ENCODE measurements at regions not wholly inside any gene's neighbourhood (a gene's known extent, or its start where the extent isn't known, plus 50 kb on each side); places are given as distances from the start of the nearest gene placed in this dataset.
A peak's percentile ranks its signal among the peaks of the same experiment; 100 is the strongest.

DNA sequence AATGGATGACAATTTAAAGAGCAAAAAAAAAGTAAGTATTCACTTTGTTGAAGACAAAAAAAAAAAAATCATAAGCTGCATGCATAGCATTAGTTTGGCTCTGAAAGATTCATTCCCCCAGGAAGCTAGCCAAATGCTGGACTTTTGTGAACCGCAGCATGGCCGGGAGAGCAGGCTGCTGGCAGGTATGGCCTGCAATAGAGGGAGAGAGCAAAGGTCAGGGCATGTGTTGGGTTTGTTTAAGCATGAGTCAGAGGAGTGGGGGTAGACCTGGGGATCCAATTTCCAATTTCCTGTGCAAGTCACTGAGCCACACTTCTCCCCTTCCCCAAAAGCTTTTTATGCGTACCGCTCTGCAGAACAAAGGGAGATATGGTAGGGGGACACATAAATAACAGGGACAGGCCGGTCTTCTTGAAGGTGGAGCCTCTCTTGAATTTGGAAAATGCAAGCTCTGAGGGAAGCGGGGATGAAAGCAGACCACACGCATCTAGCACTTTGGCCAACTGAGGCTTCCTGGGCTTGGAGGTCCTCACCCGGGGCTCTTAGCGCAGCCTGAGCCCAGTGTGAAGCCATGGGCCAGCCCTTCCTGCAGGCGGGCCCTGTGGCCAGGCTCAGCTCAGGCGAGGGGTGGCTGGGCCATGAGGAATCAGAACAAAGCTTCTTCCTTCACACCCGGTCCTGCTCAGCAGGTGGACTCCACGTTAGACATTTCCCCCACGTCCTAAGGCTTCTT is 171.1 kb downstream of the TOMM20 start (continued):
- peak; percentile 7; the same call in 1 of the 2 replicates for TF ChIP-seq RAD21 (IDR thresholded peaks at IDR 0.05; ENCODE audit: low read length)
- TF ChIP-seq, protein P1, sequence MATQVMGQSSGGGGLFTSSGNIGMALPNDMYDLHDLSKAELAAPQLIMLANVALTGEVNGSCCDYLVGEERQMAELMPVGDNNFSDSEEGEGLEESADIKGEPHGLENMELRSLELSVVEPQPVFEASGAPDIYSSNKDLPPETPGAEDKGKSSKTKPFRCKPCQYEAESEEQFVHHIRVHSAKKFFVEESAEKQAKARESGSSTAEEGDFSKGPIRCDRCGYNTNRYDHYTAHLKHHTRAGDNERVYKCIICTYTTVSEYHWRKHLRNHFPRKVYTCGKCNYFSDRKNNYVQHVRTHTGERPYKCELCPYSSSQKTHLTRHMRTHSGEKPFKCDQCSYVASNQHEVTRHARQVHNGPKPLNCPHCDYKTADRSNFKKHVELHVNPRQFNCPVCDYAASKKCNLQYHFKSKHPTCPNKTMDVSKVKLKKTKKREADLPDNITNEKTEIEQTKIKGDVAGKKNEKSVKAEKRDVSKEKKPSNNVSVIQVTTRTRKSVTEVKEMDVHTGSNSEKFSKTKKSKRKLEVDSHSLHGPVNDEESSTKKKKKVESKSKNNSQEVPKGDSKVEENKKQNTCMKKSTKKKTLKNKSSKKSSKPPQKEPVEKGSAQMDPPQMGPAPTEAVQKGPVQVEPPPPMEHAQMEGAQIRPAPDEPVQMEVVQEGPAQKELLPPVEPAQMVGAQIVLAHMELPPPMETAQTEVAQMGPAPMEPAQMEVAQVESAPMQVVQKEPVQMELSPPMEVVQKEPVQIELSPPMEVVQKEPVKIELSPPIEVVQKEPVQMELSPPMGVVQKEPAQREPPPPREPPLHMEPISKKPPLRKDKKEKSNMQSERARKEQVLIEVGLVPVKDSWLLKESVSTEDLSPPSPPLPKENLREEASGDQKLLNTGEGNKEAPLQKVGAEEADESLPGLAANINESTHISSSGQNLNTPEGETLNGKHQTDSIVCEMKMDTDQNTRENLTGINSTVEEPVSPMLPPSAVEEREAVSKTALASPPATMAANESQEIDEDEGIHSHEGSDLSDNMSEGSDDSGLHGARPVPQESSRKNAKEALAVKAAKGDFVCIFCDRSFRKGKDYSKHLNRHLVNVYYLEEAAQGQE (IDR thresholded peaks at IDR 0.05; ENCODE audit: low read depth, low read length): 0 out of 2 replicates have a peak, but pooled peaks have one; percentile 26
- TF ChIP-seq, protein P2, sequence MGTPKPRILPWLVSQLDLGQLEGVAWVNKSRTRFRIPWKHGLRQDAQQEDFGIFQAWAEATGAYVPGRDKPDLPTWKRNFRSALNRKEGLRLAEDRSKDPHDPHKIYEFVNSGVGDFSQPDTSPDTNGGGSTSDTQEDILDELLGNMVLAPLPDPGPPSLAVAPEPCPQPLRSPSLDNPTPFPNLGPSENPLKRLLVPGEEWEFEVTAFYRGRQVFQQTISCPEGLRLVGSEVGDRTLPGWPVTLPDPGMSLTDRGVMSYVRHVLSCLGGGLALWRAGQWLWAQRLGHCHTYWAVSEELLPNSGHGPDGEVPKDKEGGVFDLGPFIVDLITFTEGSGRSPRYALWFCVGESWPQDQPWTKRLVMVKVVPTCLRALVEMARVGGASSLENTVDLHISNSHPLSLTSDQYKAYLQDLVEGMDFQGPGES (IDR thresholded peaks at IDR 0.05; ENCODE audit: low read depth, low read length): no peak
- TF ChIP-seq SIN3A (IDR thresholded peaks at IDR 0.05; ENCODE audit: borderline replicate concordance, low read depth, low read length): no peak
- TF ChIP-seq RXRA (IDR thresholded peaks at IDR 0.05; ENCODE audit: borderline replicate concordance, low read depth): peak; percentile 98
- TF ChIP-seq NFIC (IDR thresholded peaks at IDR 0.05; ENCODE audit: borderline replicate concordance): peak; percentile 95

DNA sequence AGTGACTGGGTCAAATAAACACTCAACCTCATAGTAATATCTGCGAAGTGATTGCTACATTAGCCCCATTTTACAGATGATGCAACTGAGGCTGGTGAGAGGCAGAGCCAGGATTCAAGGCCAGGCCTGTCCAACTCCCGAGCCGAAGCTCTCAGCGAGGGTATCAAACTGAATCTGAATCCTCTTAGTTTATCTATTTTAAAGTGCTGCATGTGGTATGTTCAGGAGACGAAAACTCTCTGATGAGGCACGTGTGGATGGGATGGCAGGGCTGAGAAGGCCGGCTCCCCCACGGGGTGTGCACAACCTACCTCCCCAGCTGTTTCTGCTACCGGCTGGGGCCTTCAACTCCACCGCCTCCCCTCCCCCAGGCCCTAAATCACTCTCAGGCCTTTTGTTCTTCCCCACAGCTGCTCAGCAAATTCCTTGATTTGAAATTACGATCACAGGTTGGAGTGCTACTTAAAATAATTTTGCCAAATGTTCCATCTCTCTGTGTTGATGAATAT is 171.8 kb downstream of the TOMM20 start:
- Histone ChIP-seq H3K79me2 (ENCODE audit: insufficient read depth) (no peaks in the 10 kb centered on the region), H3F3A (replicated peaks; ENCODE audit: insufficient read depth) (peaks cover 24% of the 10 kb centered on the region), H3K9ac (no peak overlapping the region; the same call in 1 of the 2 replicates), H3K4me1 (ENCODE audit: control insufficient read depth in 1 of 2, insufficient read depth in 2 of 2, low read depth in 1 of 2, low read length in 1 of 2) (peaks cover 38 to 40% of the 10 kb centered on the region in 2 experiments), H3K27ac (ENCODE audit: low read depth in 2 of 2, low read length in 1 of 2) (peak overlapping the region; percentile 46 to 76; a peak in 3 of 4 replicates), H3K27me3 (ENCODE audit: insufficient read depth) (no peaks in the 10 kb centered on the region), H3K4me3 (ENCODE audit: low read depth in 2 of 2, low read length in 1 of 2) (no peak overlapping the region), H3K9me3 (no peaks in the 10 kb centered on the region), H3K4me2 (peak overlapping the region; percentile 42; the same call in 1 of the 2 replicates), H3K9me2 (no peaks in the 10 kb centered on the region), H4K20me1 (ENCODE audit: insufficient read depth) (no peaks in the 10 kb centered on the region), H2AFZ (ENCODE audit: low read depth) (no peak overlapping the region), H3K36me3 (replicated peaks in 1 of 2; ENCODE audit: control insufficient read depth in 1 of 2, insufficient read depth in 2 of 2, low read length in 1 of 2) (no peaks in the 10 kb centered on the region)
- TF ChIP-seq EP300 (IDR thresholded peaks at IDR 0.05; ENCODE audit: borderline replicate concordance in 1 of 2, low read depth in 1 of 2, low read length in 1 of 2) (no peak), FOSL2 (IDR thresholded peaks at IDR 0.05; ENCODE audit: borderline replicate concordance, low read depth) (no peak), RXRA (IDR thresholded peaks at IDR 0.05; ENCODE audit: borderline replicate concordance, low read depth) (no peak), RFX5 (IDR thresholded peaks at IDR 0.05; ENCODE audit: low read length) (no peak), MXI1 (IDR thresholded peaks at IDR 0.05; ENCODE audit: low read depth, low read length) (no peak), RAD21 (IDR thresholded peaks at IDR 0.05; ENCODE audit: low read length) (no peak), GATA2 (CRISPR knock-in tag; IDR thresholded peaks at IDR 0.05) (no peak), FOXJ3 (CRISPR knock-in tag; IDR thresholded peaks at IDR 0.05) (no peak), YY1 (IDR thresholded peaks at IDR 0.05; ENCODE audit: low read depth) (no peak), ELF1 (IDR thresholded peaks at IDR 0.05) (no peak), RCOR1 (IDR thresholded peaks at IDR 0.05; ENCODE audit: low read length) (no peak), GABPA (IDR thresholded peaks at IDR 0.05; ENCODE audit: low read depth) (no peak), NFIC (IDR thresholded peaks at IDR 0.05; ENCODE audit: borderline replicate concordance) (no peak), JUND (IDR thresholded peaks at IDR 0.05) (no peak)
- TF ChIP-seq, protein P2 (IDR thresholded peaks at IDR 0.05; ENCODE audit: low read depth, low read length): no peak
- TF ChIP-seq, protein P3, sequence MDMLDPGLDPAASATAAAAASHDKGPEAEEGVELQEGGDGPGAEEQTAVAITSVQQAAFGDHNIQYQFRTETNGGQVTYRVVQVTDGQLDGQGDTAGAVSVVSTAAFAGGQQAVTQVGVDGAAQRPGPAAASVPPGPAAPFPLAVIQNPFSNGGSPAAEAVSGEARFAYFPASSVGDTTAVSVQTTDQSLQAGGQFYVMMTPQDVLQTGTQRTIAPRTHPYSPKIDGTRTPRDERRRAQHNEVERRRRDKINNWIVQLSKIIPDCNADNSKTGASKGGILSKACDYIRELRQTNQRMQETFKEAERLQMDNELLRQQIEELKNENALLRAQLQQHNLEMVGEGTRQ (IDR thresholded peaks at IDR 0.05; ENCODE audit: borderline replicate concordance, low read depth, low read length): no peak
- TF ChIP-seq, protein P4, sequence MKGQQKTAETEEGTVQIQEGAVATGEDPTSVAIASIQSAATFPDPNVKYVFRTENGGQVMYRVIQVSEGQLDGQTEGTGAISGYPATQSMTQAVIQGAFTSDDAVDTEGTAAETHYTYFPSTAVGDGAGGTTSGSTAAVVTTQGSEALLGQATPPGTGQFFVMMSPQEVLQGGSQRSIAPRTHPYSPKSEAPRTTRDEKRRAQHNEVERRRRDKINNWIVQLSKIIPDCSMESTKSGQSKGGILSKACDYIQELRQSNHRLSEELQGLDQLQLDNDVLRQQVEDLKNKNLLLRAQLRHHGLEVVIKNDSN (IDR thresholded peaks at IDR 0.05; ENCODE audit: borderline replicate concordance, low read depth): no peak
- POLR2A ChIA-PET: interaction anchor here (1.0 kb wide), 1 partner anchor 13 kb away, joined by 3 read pairs; no protein-coding TSS in a partner anchor
- DNase-seq: no peak
- WGBS (ENCODE audit: low lambda C conversion rate): 73% methylated on average over 11 of the region's 11 CpGs
- CTCF ChIA-PET: interaction anchor here (1.0 to 1.5 kb wide), 3 partner anchors 12 to 127 kb away, joined by 3 to 5 read pairs (median 4); no protein-coding TSS in a partner anchor

Data from SK-N-SH (cell line).